Coronary artery (tissue), 2 donors: ENCODE measurements at regions not wholly inside any gene's neighbourhood (a gene's known extent, or its start where the extent isn't known, plus 50 kb on each side); places are given as distances from the start of the nearest gene placed in this dataset.
"Not testable (repeated sequence)": the region's sequence is repeated elsewhere in the genome, so short reads cannot be mapped to it uniquely, and the experiment has no call there.

Experiments
- DNase-seq: peaks from one replicate; pipeline ENCODE4 v3.0.0-alpha.2; 2017; ENCODE audit warnings: low spot score
- H3K27ac ChIP-seq, 2 donors: fragments of 200-600 bp; sonication (generic); one replicate each; pipeline ENCODE4 v1.5.1; 2016 to 2019
- H3K4me3 ChIP-seq: fragments of 200-600 bp; sonication (generic); 2 replicates; pipeline ENCODE4 v1.5.1; 2016; ENCODE audit warnings: mild to moderate bottlenecking, moderate library complexity
- CTCF ChIP-seq: fragments of 200-600 bp; sonication (generic); IDR thresholded peaks from one replicate; pipeline ENCODE4 v1.5.1; 2019; ENCODE audit warnings: antibody characterized with exemption

GRCh38 chr3:139230391-139230790 lies 113.4 kb upstream of the MRPS22 start:
- no peak for DNase-seq
- Histone ChIP-seq H3K27ac (no peak overlapping the region), H3K4me3 (no peak overlapping the region)
- no peak for TF ChIP-seq CTCF

GRCh38 chr3:139231555-139232281 lies 112.1 kb upstream of the MRPS22 start:
- Histone ChIP-seq H3K27ac (no peak overlapping the region), H3K4me3 (no peak overlapping the region)
- no peak for DNase-seq
- no peak for TF ChIP-seq CTCF

- not testable (repeated sequence) for H3K27ac ChIP-seq, H3K4me3 ChIP-seq, DNase-seq
Measured at GRCh38 chr3:139232341-139232740, 111.5 kb upstream of the MRPS22 start.

DNA sequence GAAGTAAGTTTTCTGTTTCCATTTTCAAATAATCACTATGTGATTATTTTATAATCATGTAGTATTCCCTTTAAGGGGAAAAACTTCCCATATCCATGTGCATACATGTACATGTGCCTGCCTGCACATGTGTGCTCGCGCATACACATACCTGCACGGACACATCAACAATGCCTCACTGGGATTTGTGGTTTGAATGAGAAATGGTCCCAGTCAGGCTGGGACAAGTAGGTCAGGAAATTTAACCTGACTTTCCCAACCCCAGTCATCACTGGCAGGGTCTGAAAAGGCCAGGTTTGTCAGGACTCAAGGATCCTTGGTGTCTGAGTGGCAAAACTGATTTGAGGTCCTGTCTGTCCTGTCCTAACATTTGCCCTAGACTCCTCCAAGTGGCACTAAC lies 109.3 kb upstream of the MRPS22 start:
- no peak overlapping the region for H3K27ac ChIP-seq
- H3K4me3 ChIP-seq, result no peak overlapping the region
- no peak for DNase-seq
- no peak for TF ChIP-seq CTCF

DNA sequence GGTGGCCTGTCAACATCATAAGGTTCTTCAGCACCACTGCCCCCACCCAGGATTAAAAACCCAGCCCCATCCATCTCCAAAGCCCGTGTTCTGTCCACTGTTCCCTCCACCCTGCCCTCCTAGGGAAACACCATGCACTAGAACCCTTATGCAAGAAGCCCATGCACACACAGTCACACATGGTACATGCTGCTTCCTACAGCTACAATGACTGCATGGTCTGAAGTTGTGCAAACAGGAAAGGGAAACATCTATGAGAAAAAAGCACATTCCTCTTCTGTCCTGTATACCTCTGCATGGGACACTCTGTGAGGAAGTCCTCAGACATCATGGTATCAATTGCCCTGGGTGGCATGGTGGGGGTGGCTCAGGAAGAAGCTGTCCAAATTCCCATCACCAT lies 108.6 kb upstream of the MRPS22 start:
- DNase-seq, result no peak
- Histone ChIP-seq H3K27ac (no peak overlapping the region), H3K4me3 (no peak overlapping the region)
- TF ChIP-seq CTCF, result no peak

DNA sequence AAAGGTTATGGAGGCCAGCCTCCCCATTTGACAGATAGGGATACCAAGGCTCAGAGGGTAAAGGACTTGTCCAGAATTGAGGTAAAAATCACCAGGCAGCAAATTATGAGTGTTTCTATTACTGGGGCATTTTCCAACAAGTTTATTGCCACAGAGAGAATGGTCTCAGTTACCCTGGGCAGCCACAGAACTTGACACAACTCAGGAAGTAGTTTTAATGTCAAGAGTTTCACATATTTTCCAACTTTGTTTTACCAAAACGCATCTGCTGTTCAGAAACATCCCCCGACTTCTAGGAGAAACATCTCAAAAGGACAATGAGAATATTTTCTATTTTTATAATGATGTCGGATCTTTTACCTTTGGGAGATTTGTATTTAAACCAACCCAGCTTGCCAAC lies 107.5 kb upstream of the MRPS22 start:
- no peak for TF ChIP-seq CTCF
- H3K27ac ChIP-seq, result no peak overlapping the region
- no peak for DNase-seq

DNA sequence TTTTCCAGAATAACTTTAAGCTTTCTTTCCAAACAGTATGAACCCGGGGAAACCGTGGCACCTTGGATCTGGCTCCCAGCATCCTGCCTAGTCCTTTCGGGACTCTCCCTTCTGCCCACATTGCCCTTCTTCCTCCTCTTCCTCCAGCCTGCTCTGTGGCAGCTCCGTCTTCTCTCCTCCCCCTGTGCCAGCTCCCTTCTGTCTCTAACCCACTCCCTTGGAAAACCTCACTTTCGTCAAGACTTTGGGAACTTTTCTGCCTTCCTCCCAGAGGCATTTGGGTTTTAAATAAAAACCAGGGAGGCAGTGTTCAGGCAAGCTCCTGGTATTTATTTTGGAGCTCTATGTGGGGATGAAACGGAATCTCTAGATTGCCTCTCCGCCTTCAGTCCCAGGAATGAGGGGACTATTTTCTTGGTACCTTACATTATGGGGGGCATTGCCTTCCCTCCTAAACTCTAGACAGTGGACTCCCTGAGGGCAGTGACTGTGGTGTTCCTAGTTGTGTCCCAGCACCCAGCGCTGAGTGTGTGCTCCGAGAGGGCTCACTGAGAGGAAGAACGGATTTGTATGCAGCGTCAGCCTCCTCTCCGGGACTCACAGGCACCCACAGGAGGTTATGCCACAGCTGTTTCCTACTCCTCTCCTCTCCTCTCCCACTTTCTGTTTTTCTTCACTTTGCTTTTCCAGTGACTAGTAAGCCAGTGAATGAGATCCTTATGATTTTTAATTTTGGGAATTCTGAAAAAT lies 105.4 kb upstream of the MRPS22 start:
- H3K27ac ChIP-seq, result no peak overlapping the region
- no peak for DNase-seq
- H3K4me3 ChIP-seq, result no peak overlapping the region
- no peak for TF ChIP-seq CTCF

More for the DNA sequence above, 107.5 kb upstream of the MRPS22 start:
- no peak overlapping the region for H3K4me3 ChIP-seq
